CD4-positive, alpha-beta T cell treated with Interleukin-15 for 4 hours (primary cell): ENCODE measurements at regions not wholly inside any gene's neighbourhood (a gene's known extent, or its start where the extent isn't known, plus 50 kb on each side); places are given as distances from the start of the nearest gene placed in this dataset.

Source experiments
- DNase-seq: peaks from one replicate; pipeline ENCODE4 v3.0.0-alpha.2; 2020; ENCODE audit warnings: low spot score

GRCh38 chr3:117463276-117464115 lies 753.9 kb downstream of the TUSC7 start:
- DNase-seq, result no peak

DNA sequence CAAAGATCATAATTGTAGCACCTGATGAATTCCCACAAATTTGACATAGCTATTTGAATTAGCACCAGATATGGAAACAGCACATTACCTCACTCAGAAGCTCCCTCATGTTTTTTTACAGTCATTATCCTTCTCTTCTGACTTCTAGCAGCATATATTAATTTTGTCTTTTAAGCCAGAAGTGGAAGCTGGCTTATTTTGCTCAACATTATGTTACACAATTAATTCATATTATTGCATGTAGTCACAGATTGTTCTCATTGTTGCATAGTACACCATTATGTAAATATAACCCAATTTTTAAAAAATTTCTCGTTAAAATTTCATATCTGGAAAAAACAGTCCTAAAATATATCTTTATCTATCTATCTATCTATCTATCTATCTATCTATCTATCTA lies 762.3 kb downstream of the TUSC7 start:
- no peak for DNase-seq

DNA sequence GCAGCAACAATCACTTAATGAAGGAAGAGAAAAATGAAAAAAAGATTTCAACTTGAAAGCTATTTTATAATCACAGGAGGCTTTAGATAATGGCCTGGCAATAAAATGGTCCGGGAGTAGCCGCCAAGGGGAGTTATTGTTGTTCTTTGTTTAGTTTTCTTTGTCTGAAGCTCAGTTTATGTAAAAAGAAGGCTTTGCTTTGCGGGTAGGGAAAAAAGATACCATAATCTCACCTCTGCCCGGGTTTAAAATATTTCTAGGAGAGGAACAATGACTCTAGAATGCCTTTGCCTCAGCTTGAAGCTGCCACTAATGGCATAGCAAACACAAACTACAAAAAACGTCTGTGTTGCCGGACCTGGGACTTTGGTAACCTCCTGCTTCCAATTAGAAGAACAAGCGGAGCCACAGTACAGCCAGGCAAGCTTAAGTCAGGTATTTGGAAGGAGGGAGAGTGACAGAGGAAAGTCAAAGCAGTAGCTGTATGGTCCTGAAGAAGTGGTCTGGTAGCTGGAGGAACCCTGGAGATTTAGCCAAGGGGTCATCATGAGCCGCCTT lies 764.5 kb downstream of the TUSC7 start:
- DNase-seq, result no peak

DNA sequence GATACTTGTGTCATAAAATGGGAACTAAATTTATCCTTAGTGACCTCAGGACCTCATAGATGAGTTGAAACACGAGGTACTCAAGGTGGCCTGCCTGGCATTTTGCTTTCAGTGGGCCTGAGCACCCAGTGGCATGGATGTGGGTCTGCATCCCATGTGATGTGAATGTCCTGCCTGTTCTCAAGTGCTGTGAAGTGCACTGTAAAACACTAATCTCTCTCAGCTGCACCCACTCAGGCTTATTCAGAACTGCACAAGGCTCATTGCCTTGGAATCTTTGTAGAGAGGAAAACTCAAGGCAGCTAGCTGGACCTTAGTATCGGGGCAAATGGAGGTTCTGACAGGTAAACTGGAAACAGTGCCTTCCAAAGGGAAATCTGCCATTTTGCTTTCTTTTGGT lies 767.0 kb downstream of the TUSC7 start:
- no peak for DNase-seq

- DNase-seq, result no peak
These were observed 767.7 kb downstream of the TUSC7 start for GRCh38 chr3:117477214-117477755.

- no peak for DNase-seq
These were observed 769.5 kb downstream of the TUSC7 start for GRCh38 chr3:117479095-117479494.

DNA sequence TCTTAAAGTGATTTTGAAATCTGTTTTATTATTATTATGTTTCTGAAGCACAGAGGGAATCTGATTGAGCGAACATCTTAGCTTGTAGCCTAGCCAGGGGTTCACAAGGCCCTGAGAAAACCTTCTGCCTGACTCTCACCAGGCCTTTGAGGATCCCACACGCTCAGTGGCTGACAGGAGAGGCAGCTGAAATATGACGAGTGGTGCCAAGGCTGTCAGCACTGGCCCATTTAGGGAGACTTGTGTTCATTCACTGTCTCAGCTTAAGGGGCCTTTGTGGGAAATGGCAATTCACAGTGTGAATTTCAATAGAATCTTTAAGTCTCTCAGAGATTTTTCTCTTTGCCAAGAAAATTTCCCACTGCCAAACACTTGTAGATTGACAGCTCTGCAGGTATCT lies 770.9 kb downstream of the TUSC7 start:
- no peak for DNase-seq

GRCh38 chr3:117480972-117481371 lies 771.4 kb downstream of the TUSC7 start:
- DNase-seq, result no peak

GRCh38 chr3:117483839-117484238 lies 774.3 kb downstream of the TUSC7 start:
- no peak for DNase-seq

GRCh38 chr3:117485841-117486240 lies 776.3 kb downstream of the TUSC7 start:
- DNase-seq, result no peak

GRCh38 chr3:117486719-117487716 lies 777.4 kb downstream of the TUSC7 start:
- DNase-seq, result no peak

- no peak for DNase-seq
These were observed 779.4 kb downstream of the TUSC7 start for GRCh38 chr3:117488983-117489382.

DNA sequence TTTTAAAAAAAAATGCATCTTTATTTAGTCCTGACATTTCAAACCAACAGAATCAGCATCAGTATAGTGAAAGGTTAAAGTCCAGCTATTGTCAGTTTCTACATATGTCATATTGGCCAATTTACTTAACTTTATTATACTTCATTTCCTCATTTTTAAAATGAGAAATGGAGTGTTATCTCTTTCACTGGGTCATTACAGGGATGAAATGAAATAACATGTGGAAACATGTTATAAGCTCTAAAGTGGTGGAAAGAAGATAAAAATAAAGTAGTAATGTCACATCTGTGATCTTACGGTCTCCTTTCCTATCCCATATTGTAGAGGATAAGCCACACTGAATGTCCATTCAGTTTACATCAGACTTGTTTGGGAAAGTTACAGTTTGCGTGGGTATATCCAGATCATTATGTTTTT lies 780.1 kb downstream of the TUSC7 start:
- no peak for DNase-seq

- no peak for DNase-seq
These were observed 781.1 kb downstream of the TUSC7 start for GRCh38 chr3:117490716-117491115.

GRCh38 chr3:117495620-117496019 lies 786.0 kb downstream of the TUSC7 start:
- DNase-seq, result no peak

- no peak for DNase-seq
These were observed 789.8 kb downstream of the TUSC7 start for GRCh38 chr3:117499189-117499870.

DNA sequence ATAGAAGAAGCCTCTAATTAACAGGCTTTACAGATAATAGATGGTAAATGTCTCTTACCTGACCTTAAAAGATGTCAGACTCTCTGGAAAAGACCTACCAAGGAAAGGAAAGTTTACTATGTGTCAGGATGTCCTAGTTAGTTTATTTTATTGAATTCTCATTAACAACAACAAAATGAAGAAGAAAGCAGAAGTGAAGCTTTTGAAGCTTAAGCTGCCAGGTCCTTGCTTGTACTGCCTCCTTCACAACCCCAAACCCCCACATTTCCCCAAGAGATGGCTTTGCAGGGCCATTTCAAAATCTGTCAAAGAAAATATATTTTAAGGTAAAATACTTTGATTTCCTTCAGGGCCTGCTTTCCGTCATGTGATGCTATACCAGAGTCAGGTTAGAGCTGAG lies 798.4 kb downstream of the TUSC7 start:
- DNase-seq, result no peak

GRCh38 chr3:117509858-117510257 lies 800.3 kb downstream of the TUSC7 start:
- DNase-seq, result no peak

DNA sequence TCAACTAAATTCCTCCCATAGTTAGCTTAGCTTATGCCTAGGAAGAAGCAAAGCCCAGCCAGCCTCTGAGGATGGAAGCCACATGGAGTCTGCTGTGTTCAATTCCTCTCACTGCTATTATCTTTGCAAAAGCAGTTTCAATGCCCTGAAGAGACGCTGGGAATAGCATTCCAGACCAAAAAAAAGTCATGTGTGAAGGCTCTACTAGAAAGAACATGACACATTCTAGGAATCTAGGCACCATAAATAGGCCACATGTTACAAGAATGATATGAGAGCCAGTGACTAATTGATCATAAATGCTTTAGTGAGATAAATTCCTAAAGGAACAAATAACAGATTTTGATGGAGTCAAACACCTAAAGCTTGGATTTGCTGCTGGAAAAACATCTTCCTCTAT lies 800.8 kb downstream of the TUSC7 start:
- no peak for DNase-seq

GRCh38 chr3:117512975-117513374 lies 803.4 kb downstream of the TUSC7 start:
- DNase-seq, result no peak

DNA sequence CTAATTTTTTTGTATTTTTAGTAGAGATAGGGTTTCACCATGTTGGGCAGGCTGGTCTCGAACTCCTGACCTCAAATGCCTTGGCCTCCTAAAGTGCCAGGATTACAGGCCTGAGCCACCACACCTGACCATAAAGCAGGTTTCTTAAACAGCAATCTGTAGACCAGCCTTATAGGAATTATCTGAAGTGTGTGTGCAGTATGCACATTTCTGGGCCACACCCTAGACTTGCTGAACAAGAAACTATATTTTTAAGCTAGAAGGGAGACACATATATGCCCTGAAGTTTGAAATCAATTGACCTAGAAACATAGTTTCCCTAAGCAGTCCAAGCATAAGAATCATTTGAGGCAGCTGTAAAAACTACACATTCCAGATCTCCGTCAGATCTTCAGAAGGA lies 805.7 kb downstream of the TUSC7 start:
- DNase-seq, result no peak

GRCh38 chr3:117518364-117518763 lies 808.8 kb downstream of the TUSC7 start:
- no peak for DNase-seq
